Calu3 (cell line): ENCODE measurements at regions not wholly inside any gene's neighbourhood (a gene's known extent, or its start where the extent isn't known, plus 50 kb on each side); places are given as distances from the start of the nearest gene placed in this dataset.

Source experiments
- BruUV-seq: library from RNA; stranded (reverse); fragments of 400-500 nt; replicated peaks from 2 replicates; lab custom pipeline; 2021; lab: Mats Ljungman, UMichigan
- CTCF ChIA-PET: fragments of 300-600 bp; sonication (Branson Sonifier 250); formaldehyde crosslinking; loops from one replicate; lab custom pipeline; 2022; ENCODE audit warnings: antibody characterized with exemption; lab: Charles Lee
- DNase-seq: peaks from one replicate; pipeline ENCODE4 v3.0.0; 2022
- H3K27ac Mint-ChIP-seq: one replicate; pipeline ENCODE4 v1.8.0; 2022; ENCODE audit warnings: mixed read lengths; ENCODE audit not compliant: unreplicated experiment
- H3K27me3 Mint-ChIP-seq: one replicate; pipeline ENCODE4 v1.8.0; 2022; ENCODE audit warnings: mixed read lengths; ENCODE audit not compliant: unreplicated experiment
- H3K36me3 Mint-ChIP-seq: one replicate; pipeline ENCODE4 v1.8.0; 2022; ENCODE audit warnings: mild to moderate bottlenecking, moderate library complexity, mixed read lengths; ENCODE audit not compliant: insufficient read depth, unreplicated experiment
- H3K4me1 Mint-ChIP-seq: one replicate; pipeline ENCODE4 v1.8.0; 2022; ENCODE audit warnings: mild to moderate bottlenecking, low read depth, mixed read lengths; ENCODE audit not compliant: unreplicated experiment
- H3K4me3 Mint-ChIP-seq: one replicate; pipeline ENCODE4 v1.8.0; 2022; ENCODE audit warnings: mild to moderate bottlenecking, low read depth, moderate library complexity, mixed read lengths; ENCODE audit not compliant: unreplicated experiment
- H3K9me3 Mint-ChIP-seq: one replicate; pipeline ENCODE4 v1.8.0; 2022; ENCODE audit warnings: low read depth, mixed read lengths; ENCODE audit not compliant: unreplicated experiment
- intact Hi-C: fragments of 100-400 bp; cut with micrococcal nuclease; formaldehyde crosslinking; loops from one replicate; pipeline ENCODE4 v1.10.0; 2022; ENCODE audit not compliant: unreplicated experiment
- TF ChIP-seq, protein P1 (sequence below): fragments of 200-600 bp; IDR thresholded peaks from one replicate; pipeline ENCODE4 v1.8.0; 2022; ENCODE audit warnings: antibody characterized with exemption; ENCODE audit not compliant: unreplicated experiment

DNA sequence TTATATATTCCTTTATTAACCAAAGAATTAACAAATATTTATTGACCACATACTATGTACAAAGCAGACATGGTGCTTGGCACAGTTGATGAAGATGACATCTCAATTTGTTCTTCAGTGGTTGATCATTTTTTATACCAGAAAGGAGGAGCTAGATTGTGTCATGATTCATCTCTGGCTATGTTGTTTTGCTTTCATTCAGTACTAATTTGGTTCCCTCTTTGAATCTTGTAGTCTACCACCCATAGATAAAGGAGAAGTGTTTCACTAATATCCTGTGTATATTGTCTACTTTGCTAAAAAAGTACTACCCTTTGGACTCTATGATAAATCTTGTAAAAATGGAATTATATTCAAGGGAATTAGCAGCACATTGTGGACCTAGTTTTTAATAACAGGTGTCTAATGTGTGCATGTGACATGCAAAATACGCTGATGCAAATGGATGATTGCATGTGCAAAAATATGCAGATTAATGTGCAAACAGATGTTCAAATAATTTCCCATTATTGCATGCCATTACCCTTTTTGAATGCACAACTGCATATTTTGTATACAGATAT lies 313.2 kb upstream of the ZEB2 start:
- H3K4me1 Mint-ChIP-seq = peaks cover 3% of the 10 kb centered on the region
- intact Hi-C loops = no loop called here
- no peak overlapping the region for H3K4me3 Mint-ChIP-seq
- BruUV-seq = no TSS peak
- no peak overlapping the region for H3K27ac Mint-ChIP-seq
- DNase-seq = no peak
- H3K9me3 Mint-ChIP-seq = no peaks in the 10 kb centered on the region
- no peaks in the 10 kb centered on the region for H3K36me3 Mint-ChIP-seq
- TF ChIP-seq, protein P1, sequence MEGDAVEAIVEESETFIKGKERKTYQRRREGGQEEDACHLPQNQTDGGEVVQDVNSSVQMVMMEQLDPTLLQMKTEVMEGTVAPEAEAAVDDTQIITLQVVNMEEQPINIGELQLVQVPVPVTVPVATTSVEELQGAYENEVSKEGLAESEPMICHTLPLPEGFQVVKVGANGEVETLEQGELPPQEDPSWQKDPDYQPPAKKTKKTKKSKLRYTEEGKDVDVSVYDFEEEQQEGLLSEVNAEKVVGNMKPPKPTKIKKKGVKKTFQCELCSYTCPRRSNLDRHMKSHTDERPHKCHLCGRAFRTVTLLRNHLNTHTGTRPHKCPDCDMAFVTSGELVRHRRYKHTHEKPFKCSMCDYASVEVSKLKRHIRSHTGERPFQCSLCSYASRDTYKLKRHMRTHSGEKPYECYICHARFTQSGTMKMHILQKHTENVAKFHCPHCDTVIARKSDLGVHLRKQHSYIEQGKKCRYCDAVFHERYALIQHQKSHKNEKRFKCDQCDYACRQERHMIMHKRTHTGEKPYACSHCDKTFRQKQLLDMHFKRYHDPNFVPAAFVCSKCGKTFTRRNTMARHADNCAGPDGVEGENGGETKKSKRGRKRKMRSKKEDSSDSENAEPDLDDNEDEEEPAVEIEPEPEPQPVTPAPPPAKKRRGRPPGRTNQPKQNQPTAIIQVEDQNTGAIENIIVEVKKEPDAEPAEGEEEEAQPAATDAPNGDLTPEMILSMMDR = no peak
- CTCF ChIA-PET = no interaction called here
- H3K27me3 Mint-ChIP-seq = no peaks in the 10 kb centered on the region

DNA sequence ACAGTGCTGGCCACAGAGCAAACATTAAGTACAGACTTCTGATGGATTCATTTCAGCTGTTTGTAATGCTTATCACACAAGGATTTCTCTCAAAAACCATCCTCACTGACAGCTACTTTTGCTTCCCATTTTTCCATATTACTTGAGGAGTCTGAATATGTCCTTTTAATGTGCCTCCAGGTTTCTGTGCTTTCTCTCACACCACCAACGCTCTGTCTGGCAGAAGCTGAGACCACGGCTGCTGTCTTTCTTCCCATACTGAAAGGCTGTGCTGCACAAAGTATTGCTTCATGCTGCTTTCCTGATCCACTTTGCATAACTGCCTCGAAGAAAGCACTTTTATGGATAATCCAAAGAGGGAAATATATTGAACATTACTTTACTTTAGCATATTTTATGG lies 312.1 kb upstream of the ZEB2 start:
- Mint-ChIP-seq H3K36me3 (no peaks in the 10 kb centered on the region), H3K9me3 (no peaks in the 10 kb centered on the region), H3K27ac (no peak overlapping the region), H3K4me1 (no peaks in the 10 kb centered on the region), H3K4me3 (no peak overlapping the region), H3K27me3 (no peaks in the 10 kb centered on the region)
- no peak for DNase-seq
- CTCF ChIA-PET = interaction anchor here (0.6 kb wide), 1 partner anchor 1013 kb away, joined by 6 read pairs; no protein-coding TSS in a partner anchor
- no TSS peak for BruUV-seq
- TF ChIP-seq, protein P1 = no peak
- intact Hi-C loops = no loop called here

DNA sequence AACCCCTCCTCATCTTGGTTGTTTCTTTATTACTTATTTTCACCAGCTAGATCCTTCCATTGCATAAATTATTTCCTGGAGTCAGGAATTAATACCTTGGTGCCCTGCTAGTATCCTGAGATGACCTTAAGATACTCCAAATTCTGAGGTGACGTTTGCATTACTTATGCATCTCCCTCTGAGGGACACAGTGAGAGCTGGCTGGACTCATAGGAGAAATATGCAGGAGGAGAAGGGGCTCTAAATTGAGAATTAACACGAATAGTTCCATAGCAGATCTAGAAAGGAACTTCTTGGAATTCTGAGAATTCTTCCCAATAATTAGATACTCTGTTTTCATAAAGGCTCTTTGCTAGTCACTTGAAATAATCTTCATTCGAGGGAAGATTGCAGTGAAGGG lies 310.6 kb upstream of the ZEB2 start:
- intact Hi-C loops = no loop called here
- TF ChIP-seq, protein P1 = no peak
- Mint-ChIP-seq H3K36me3 (no peaks in the 10 kb centered on the region), H3K27ac (no peak overlapping the region), H3K27me3 (no peaks in the 10 kb centered on the region), H3K4me3 (no peak overlapping the region), H3K4me1 (no peaks in the 10 kb centered on the region), H3K9me3 (no peaks in the 10 kb centered on the region)
- BruUV-seq = no TSS peak
- DNase-seq = no peak
- CTCF ChIA-PET = no interaction called here

DNA sequence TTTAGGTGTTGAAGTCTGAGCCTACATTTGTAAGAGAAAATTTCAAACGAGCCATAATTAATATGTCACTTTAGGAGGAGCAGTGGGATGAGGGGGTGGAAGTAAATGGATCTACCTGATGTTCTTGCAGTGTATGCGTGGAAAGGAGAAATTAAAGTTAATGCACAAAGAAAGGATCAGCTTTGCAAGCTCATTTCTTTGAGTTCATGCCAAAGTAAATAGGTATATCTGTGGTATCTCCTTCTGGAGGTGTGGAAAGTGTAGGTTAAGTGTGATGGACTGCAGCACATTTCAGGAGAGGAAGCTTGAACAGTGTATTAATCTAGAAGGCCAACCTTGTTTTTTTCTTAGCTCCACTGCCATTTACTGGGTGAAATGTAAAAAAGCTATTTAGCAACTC lies 307.5 kb upstream of the ZEB2 start:
- Mint-ChIP-seq H3K4me1 (no peaks in the 10 kb centered on the region), H3K4me3 (no peak overlapping the region), H3K36me3 (no peaks in the 10 kb centered on the region), H3K9me3 (peaks cover under 1% of the 10 kb centered on the region), H3K27ac (no peak overlapping the region), H3K27me3 (no peaks in the 10 kb centered on the region)
- no peak for DNase-seq
- CTCF ChIA-PET = no interaction called here
- BruUV-seq = no TSS peak
- TF ChIP-seq, protein P1 = no peak
- intact Hi-C loops = no loop called here
